IMR-90 (cell line): ENCODE measurements at regions not wholly inside any gene's neighbourhood (a gene's known extent, or its start where the extent isn't known, plus 50 kb on each side); places are given as distances from the start of the nearest gene placed in this dataset.

Experiments
- ATAC-seq: fragments of 200-7000 bp; cut with Tn5 transposase; 2 replicates; pipeline ENCODE4 v1.9.1; 2020; ENCODE audit warnings: low read depth, mild to moderate bottlenecking, moderate library complexity
- BruUV-seq: library from RNA; stranded (reverse); fragments of 400-500 nt; replicated peaks from 2 replicates; lab custom pipeline; 2021; lab: Mats Ljungman, UMichigan
- CTCF ChIA-PET: fragments of 300-600 bp; formaldehyde crosslinking; extraction: SDS; loops from one replicate; lab custom pipeline; 2021; ENCODE audit warnings: antibody characterized with exemption; lab: Yijun Ruan, JAX
- POLR2A ChIA-PET: fragments of 300-600 bp; sonication (Branson Sonifier 250); formaldehyde crosslinking; loops from one replicate; lab custom pipeline; 2022; ENCODE audit warnings: antibody characterized with exemption; ENCODE audit not compliant: unreplicated experiment; lab: Charles Lee
- DNase-seq: peaks from one replicate; pipeline ENCODE4 v3.0.0; 2013
- H2AFZ ChIP-seq: replicated peaks from 2 replicates; pipeline ENCODE3; 2013; ENCODE audit warnings: low read length, mild to moderate bottlenecking; ENCODE audit not compliant: poor library complexity
- H2AK5ac ChIP-seq: 2 replicates; pipeline ENCODE4 v1.6.1; 2013; ENCODE audit warnings: low read depth, low read length, inconsistent platforms
- H2AK9ac ChIP-seq: replicated peaks from 2 replicates; pipeline ENCODE3; 2013; ENCODE audit warnings: mild to moderate bottlenecking, low read depth, low read length, moderate library complexity; ENCODE audit not compliant: poor library complexity
- H2BK120ac ChIP-seq: 2 replicates; pipeline ENCODE4 v1.6.1; 2013; ENCODE audit warnings: low read depth, low read length, inconsistent platforms
- H2BK15ac ChIP-seq: 3 replicates; pipeline ENCODE4 v1.6.1; 2013; ENCODE audit warnings: low read depth, low read length, inconsistent platforms
- H2BK20ac ChIP-seq: 2 replicates; pipeline ENCODE4 v1.6.1; 2013; ENCODE audit warnings: low read depth, mild to moderate bottlenecking, inconsistent platforms, low read length, moderate library complexity
- H2BK5ac ChIP-seq: 2 replicates; pipeline ENCODE4 v1.6.1; 2013; ENCODE audit warnings: mild to moderate bottlenecking, low read depth, low read length, inconsistent platforms; ENCODE audit not compliant: poor library complexity, severe bottlenecking
- H3K14ac ChIP-seq: replicated peaks from 2 replicates; pipeline ENCODE4 v1.6.1; 2013; ENCODE audit warnings: low read depth, low read length, inconsistent platforms
- H3K18ac ChIP-seq: 2 replicates; pipeline ENCODE4 v1.6.1; 2013; ENCODE audit warnings: low read depth, low read length, control low read depth
- H3K23ac ChIP-seq: 2 replicates; pipeline ENCODE4 v1.6.1; 2013; ENCODE audit warnings: low read depth, low read length, inconsistent platforms
- H3K27ac ChIP-seq: 2 replicates; pipeline ENCODE4 v1.5.1; 2013; ENCODE audit warnings: mild to moderate bottlenecking, control low read depth, low read length; ENCODE audit not compliant: insufficient read depth
- H3K27me3 ChIP-seq: 2 replicates; pipeline ENCODE4 v1.6.1; 2013; ENCODE audit warnings: low read length; ENCODE audit not compliant: control insufficient read depth, insufficient read depth
- H3K36me3 ChIP-seq: 2 replicates; pipeline ENCODE4 v1.6.1; 2013; ENCODE audit warnings: low read length, mixed read lengths; ENCODE audit not compliant: control insufficient read depth, insufficient read depth
- H3K4ac ChIP-seq: 2 replicates; pipeline ENCODE4 v1.6.1; 2013; ENCODE audit warnings: low read depth, low read length, inconsistent platforms
- H3K4me1 ChIP-seq: 2 replicates; pipeline ENCODE4 v1.6.1; 2013; ENCODE audit warnings: low read length, mixed read lengths; ENCODE audit not compliant: control insufficient read depth, insufficient read depth
- H3K4me2 ChIP-seq: 2 replicates; pipeline ENCODE4 v1.6.1; 2013; ENCODE audit warnings: low read depth, mild to moderate bottlenecking, control low read depth, low read length, moderate library complexity
- H3K4me3 ChIP-seq: 2 replicates; pipeline ENCODE4 v1.5.1; 2013; ENCODE audit warnings: low read depth, mild to moderate bottlenecking, control low read depth, low read length, moderate library complexity; ENCODE audit not compliant: insufficient read depth
- H3K56ac ChIP-seq: 2 replicates; pipeline ENCODE4 v1.6.1; 2013; ENCODE audit warnings: low read length, inconsistent platforms; ENCODE audit not compliant: insufficient read depth; ENCODE audit errors: extremely low read depth
- H3K79me1 ChIP-seq, 2 experiments: 2 replicates each; pipeline ENCODE4 v1.6.1; 2013; ENCODE audit warnings: low read length in 2 of 2, inconsistent platforms in 1 of 2, low read depth in 1 of 2
- H3K9ac ChIP-seq: 2 replicates; pipeline ENCODE4 v1.6.1; 2013; ENCODE audit warnings: low read depth, low read length, control low read depth
- H3K9me1 ChIP-seq: 2 replicates; pipeline ENCODE4 v1.6.1; 2013; ENCODE audit warnings: low read length, inconsistent platforms; ENCODE audit not compliant: insufficient read depth
- H3K9me3 ChIP-seq: 2 replicates; pipeline ENCODE4 v1.6.1; 2013; ENCODE audit warnings: low read length; ENCODE audit not compliant: control insufficient read depth, insufficient read depth
- H4K20me1 ChIP-seq: 2 replicates; pipeline ENCODE4 v1.6.1; 2013; ENCODE audit warnings: low read length, inconsistent platforms; ENCODE audit not compliant: insufficient read depth
- H4K5ac ChIP-seq: 2 replicates; pipeline ENCODE4 v1.6.1; 2013; ENCODE audit warnings: mild to moderate bottlenecking, low read depth, low read length, control low read depth
- H4K8ac ChIP-seq, 2 experiments: 2 replicates each; pipeline ENCODE4 v1.6.1; 2013; ENCODE audit warnings: low read depth in 2 of 2, low read length in 2 of 2, control low read depth in 1 of 2, inconsistent platforms in 1 of 2
- H4K91ac ChIP-seq: 2 replicates; pipeline ENCODE4 v1.6.1; 2013; ENCODE audit warnings: low read depth, low read length, inconsistent platforms; ENCODE audit not compliant: insufficient read depth
- CHD1 ChIP-seq: IDR thresholded peaks from 2 replicates; pipeline ENCODE4 v1.6.1; 2012; ENCODE audit warnings: low read depth, low read length, improper control_type of control experiment
- CTCF ChIP-seq: conservative IDR thresholded peaks from 2 replicates; pipeline ENCODE4 v1.5.1; 2012; ENCODE audit warnings: mild to moderate bottlenecking, low read depth, low read length, improper control_type of control experiment
- FOS ChIP-seq: fragments of 150-350 bp; IDR thresholded peaks from 2 replicates; pipeline ENCODE4 v1.6.1; 2016; ENCODE audit warnings: low read depth, low read length
- MAFK ChIP-seq: IDR thresholded peaks from 2 replicates; pipeline ENCODE4 v1.6.1; 2012; ENCODE audit warnings: low read depth, low read length, improper control_type of control experiment
- MAZ ChIP-seq: IDR thresholded peaks from 2 replicates; pipeline ENCODE4 v1.6.1; 2012; ENCODE audit warnings: low read depth, mild to moderate bottlenecking, low read length, improper control_type of control experiment, moderate library complexity, borderline replicate concordance
- MXI1 ChIP-seq: IDR thresholded peaks from 2 replicates; pipeline ENCODE4 v1.6.1; 2012; ENCODE audit warnings: low read depth, mild to moderate bottlenecking, low read length, moderate library complexity, borderline replicate concordance
- NFE2L2 ChIP-seq: fragments of 150-350 bp; IDR thresholded peaks from 2 replicates; pipeline ENCODE4 v1.6.1; 2016; ENCODE audit warnings: low read depth, mild to moderate bottlenecking, low read length
- USF2 ChIP-seq: fragments of 150-350 bp; IDR thresholded peaks from 2 replicates; pipeline ENCODE4 v1.6.1; 2017; ENCODE audit warnings: mild to moderate bottlenecking, antibody characterized with exemption, low read length, low read depth
- WGBS, 2 experiments: methylation state at CpG; one replicate each; pipeline versions ENCODE4 v1.1.5 to v1.1.7; 2013; ENCODE audit warnings: missing lambda C conversion rate in 2 of 2; ENCODE audit not compliant: insufficient read length in 1 of 2; ENCODE audit errors: extremely low coverage in 2 of 2; 5-methylcytosine and 5-hydroxymethylcytosine counted together
- dilution Hi-C: fragments of 300-500 bp; cut with HindIII; formaldehyde crosslinking; loops from one replicate; pipeline ENCODE4 v1.14.3; 2018; ENCODE audit warnings: low sequenced_read_pairs; ENCODE audit not compliant: unreplicated experiment
- in situ Hi-C: fragments of 300-500 bp; cut with MboI; formaldehyde crosslinking; loops from 3 replicates; pipeline ENCODE4 v1.14.3; 2019; ENCODE audit warnings: low sequenced_read_pairs, inconsistent platforms, mixed read lengths
- intact Hi-C: fragments of 100-400 bp; cut with micrococcal nuclease; formaldehyde crosslinking; loops from 2 replicates; pipeline ENCODE4 v1.10.0; 2022

DNA sequence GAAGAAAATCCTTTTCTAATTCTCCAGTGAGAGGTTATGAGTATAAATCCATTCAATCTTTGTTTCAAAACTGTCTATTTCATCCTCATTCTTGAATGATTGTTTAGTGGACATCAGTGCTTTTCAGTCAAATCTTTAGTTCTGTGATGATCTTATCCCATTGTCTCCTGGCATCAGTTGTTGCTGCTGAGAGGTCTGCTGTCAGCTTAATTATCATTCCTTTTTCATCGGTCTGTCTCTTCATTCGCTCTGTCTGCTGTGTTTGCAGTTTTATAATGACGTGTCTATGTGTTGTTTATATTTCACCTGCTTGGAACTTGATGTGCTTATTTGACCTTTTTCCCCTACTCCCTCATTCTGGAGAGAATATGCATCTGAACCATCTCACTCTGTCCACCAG, 69.2 kb upstream of the GLI2 start:
- Histone ChIP-seq H2AFZ (no peak overlapping the region), H4K5ac (no peak overlapping the region), H3K9me3 (peaks cover 21% of the 10 kb centered on the region), H3K18ac (no peak overlapping the region), H3K4me3 (no peak overlapping the region), H3K27ac (no peak overlapping the region), H2AK9ac (no peak overlapping the region), H4K20me1 (no peaks in the 10 kb centered on the region), H3K4ac (no peak overlapping the region), H3K56ac (no peak overlapping the region), H2BK5ac (no peak overlapping the region), H3K9me1 (no peaks in the 10 kb centered on the region; the same call in 1 of the 2 replicates), H2BK15ac (no peak overlapping the region), H3K23ac (no peak overlapping the region), H3K36me3 (no peaks in the 10 kb centered on the region), H2BK20ac (no peak overlapping the region), H3K4me2 (no peak overlapping the region), H3K4me1 (0 out of 2 replicates have a peak, but pooled peaks cover under 1% of the 10 kb centered on the region), H4K91ac (no peak overlapping the region), H2AK5ac (no peak overlapping the region), H2BK120ac (no peak overlapping the region), H4K8ac (no peak overlapping the region), H3K9ac (no peak overlapping the region), H3K79me1 (no peaks in the 10 kb centered on the region), H3K14ac (no peak overlapping the region), H3K27me3 (peaks cover 5% of the 10 kb centered on the region; the same call in 1 of the 2 replicates)
- BruUV-seq, result no TSS peak
- intact Hi-C loops, result no loop called here
- ATAC-seq, result no peak
- ChIA-PET CTCF (no interaction called here), POLR2A (no interaction called here)
- TF ChIP-seq CHD1, result no peak
- no peak for TF ChIP-seq FOS
- TF ChIP-seq USF2, result no peak
- TF ChIP-seq MAFK, result no peak
- TF ChIP-seq MAZ, result no peak
- TF ChIP-seq NFE2L2, result no peak
- TF ChIP-seq MXI1, result no peak
- TF ChIP-seq CTCF, result no peak
- WGBS, 2 experiments, result no CpG with 5 or more reads among the region's 3 CpGs
- no peak for DNase-seq
- in situ Hi-C loops, result no loop called here
- dilution Hi-C loops, result no loop called here
